ENCODE measurements at regions not wholly inside any gene's neighbourhood (a gene's known extent, or its start where the extent isn't known, plus 50 kb on each side); places are given as distances from the start of the nearest gene placed in this dataset.
A peak's percentile ranks its signal among the peaks of the same experiment; 100 is the strongest.
"Not testable (repeated sequence)": the region's sequence is repeated elsewhere in the genome, so short reads cannot be mapped to it uniquely, and the experiment has no call there.

DNA sequence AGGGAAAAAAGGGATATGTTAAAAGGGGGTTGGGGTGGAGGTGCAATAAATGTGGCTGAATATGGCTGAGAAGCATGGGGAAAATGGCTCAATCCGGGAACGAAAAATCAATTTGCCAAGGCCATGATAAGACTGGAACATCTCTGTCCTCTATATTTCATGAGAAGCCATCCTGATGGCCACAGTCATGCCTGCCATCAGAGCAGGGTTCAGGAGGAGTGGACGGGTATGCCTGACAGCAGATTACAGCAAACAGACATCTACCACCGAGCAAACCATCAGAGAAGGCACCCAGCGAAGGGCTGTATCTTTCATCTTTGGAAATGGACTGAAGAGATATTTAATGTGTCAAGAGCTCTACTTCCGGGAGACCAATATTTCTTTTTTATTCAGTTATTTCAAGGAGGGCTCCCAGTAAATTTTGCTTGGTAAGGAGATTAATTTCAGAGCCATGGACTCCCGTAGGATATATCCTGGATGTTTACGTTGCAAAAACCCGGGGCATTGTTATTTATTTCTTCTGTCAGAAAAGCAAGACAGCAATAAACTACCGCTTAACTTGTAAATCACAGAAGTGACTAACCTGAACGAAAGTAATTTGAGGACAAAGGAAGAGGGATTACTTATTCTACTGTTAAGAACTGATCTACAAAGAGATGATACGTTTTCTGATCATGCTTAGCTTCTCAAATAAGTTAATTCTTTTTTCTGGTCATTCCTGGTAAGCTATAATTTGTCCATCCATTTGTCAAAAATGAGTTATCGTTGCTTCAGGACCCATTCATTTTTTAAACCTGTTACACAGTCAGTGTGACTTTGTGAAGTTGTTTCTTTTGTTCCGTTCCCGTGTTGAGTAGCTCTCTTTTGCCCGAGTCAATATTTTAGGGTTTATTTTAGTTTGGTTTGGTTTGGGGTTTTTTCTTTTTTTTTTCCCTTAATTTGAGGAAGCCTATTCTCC is 80.6 kb upstream of the CHD2 start:
- peak overlapping the region; percentile 100 for H3K27ac ChIP-seq
- TF ChIP-seq ZFX (IDR thresholded peaks at IDR 0.05; ENCODE audit: borderline replicate concordance) (no peak), CTCF (IDR thresholded peaks at IDR 0.05) (no peak)

DNA sequence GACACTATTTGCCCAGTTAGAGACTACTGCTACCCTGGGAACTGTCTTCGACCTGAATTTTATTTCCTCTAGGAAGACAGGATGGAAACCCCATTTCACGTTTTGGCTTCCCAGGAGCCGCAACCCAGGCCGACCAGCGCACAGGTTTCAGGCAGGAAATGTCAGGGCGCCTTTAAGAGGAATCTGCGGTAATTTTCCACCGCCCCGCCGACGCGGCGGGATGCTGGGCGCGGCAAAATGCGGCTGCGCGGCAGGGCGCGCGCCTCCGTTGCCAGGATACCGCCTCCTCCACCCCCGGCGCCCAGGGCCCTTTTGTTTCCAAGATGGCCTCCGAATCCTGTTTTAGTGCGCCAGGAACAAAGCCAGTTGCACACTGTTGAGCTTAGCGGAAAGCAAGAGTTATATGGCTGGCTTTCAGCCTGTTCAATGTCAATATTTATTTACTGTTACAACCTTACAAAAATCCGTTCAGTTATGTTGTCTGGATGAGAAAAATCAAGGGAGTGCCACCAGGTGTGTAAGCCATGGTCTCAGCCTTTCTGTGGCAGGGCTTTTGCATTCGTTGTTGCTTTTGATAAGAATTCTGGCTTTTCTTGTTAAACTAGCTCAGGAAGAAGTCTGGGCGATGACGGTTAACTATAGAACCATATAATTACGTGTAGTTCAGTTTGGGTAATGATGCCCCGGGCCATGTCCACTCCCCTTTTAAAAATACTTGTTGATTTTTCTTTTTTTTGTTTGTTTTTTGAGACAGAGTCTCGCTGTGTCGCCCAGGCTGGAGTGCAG is 79.7 kb upstream of the CHD2 start:
- peak overlapping the region; percentile 100 for H3K27ac ChIP-seq
- TF ChIP-seq CTCF (IDR thresholded peaks at IDR 0.05) (no peak), ZFX (IDR thresholded peaks at IDR 0.05; ENCODE audit: borderline replicate concordance) (no peak)

GRCh38 chr15:92821491-92822116 is 78.5 kb upstream of the CHD2 start:
- peak overlapping the region; percentile 100 for H3K27ac ChIP-seq
- TF ChIP-seq ZFX (IDR thresholded peaks at IDR 0.05; ENCODE audit: borderline replicate concordance) (no peak), CTCF (IDR thresholded peaks at IDR 0.05) (no peak)

DNA sequence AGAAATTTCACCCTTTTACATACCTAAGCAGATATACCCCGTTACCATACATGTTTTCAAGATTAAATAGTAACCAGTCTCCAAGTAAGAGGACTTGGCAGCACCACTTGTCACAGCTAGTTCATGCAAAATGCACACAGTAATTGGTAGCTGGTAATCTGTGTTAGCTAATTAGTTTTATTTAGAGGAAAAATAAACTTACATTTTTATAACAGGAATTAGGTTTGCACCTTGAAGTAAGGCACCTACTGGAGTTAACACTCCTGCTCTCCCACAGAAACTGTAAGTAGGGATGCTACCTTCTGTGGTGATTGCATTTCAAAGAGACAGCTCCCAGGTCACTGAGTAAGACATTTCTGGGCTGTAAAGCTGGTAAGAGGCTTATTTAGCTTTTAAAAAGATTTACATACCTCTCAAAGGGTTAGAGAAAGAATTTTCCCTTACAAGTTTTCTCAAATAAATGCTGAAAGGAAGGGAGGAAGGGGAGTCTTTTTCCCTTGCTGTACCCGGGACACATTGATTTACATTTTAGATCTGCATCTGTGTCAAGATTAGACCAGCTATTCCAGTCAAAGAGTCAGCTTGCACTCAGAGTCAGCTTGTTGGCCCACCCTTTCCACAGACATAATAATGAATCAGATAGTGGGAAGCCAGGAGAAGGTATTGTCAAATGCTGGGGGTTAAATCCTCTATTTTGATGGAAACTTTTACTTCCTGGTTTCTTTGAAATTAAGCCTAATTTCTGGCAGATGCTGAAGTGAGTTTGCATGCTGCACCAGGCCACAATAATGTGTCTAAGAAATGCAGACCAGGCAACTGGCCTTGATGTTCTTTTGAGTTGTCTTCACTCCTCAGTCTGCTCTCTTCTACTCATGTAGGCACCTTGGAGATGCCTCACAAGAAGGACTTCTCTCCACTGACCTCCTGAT is 77.6 kb upstream of the CHD2 start:
- peak overlapping the region; percentile 100 for H3K27ac ChIP-seq
- TF ChIP-seq CTCF (IDR thresholded peaks at IDR 0.05) (no peak), ZFX (IDR thresholded peaks at IDR 0.05; ENCODE audit: borderline replicate concordance) (no peak)

DNA sequence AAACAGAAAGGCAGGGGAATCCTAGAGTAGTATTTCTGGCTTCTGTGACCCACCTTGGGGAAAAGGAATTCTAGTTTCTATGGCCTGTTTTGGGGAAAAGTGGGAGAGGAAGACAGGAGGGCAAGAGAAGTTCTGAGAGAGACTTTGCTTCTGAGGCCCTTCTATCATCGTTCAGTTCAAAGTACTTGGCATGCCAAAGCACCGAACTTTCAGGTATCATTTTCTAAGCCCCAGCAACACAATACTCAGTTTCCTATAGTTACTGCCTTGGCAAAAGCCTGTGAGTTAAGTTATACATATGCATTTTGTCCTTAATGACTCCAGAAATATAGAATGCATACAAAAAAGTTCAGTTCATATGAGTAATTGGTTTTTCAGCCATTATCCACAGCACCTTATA is 74.1 kb upstream of the CHD2 start:
- no peak for TF ChIP-seq CTCF (IDR thresholded peaks at IDR 0.05)
- TF ChIP-seq ZFX (IDR thresholded peaks at IDR 0.05; ENCODE audit: borderline replicate concordance) = no peak
- H3K27ac ChIP-seq = no peak overlapping the region

- H3K27ac ChIP-seq = not testable (repeated sequence)
Observed at GRCh38 chr15:92827991-92828390, 72.1 kb upstream of the CHD2 start.

DNA sequence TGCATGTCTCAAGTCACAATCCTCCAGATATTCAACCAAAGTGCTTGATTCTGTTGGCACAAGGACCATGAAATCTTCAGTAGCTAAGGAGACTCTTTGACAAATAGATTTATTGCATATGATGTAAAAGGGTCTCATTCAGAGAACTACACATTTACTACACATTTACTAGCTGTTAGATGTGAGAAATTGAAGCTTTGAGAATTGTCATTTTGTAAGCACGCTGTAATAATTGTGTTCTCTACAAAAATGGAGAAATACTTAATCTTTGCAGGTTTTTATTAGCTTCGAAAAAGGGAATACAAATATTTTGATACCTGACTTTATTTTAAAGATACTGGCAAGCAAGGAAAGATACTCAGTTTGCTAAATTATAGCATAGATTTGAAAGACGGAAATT is 70.2 kb upstream of the CHD2 start:
- no peak for TF ChIP-seq CTCF (IDR thresholded peaks at IDR 0.05)
- no peak for TF ChIP-seq ZFX (IDR thresholded peaks at IDR 0.05; ENCODE audit: borderline replicate concordance)
- no peak overlapping the region for H3K27ac ChIP-seq

Data from 22Rv1 (cell line).